OCI-LY7 (cell line): ENCODE measurements at regions not wholly inside any gene's neighbourhood (a gene's known extent, or its start where the extent isn't known, plus 50 kb on each side); places are given as distances from the start of the nearest gene placed in this dataset.

Experiments used
- BruUV-seq: library from RNA; stranded (reverse); fragments of 400-500 nt; replicated peaks from 2 replicates; lab custom pipeline; 2021; lab: Mats Ljungman, UMichigan
- CTCF ChIA-PET: fragments of 300-600 bp; sonication (Branson Sonifier 250); formaldehyde crosslinking; loops from one replicate; lab custom pipeline; 2022; ENCODE audit warnings: antibody characterized with exemption; ENCODE audit not compliant: unreplicated experiment; lab: Charles Lee
- POLR2A ChIA-PET: fragments of 300-600 bp; sonication (Branson Sonifier 250); formaldehyde crosslinking; loops from one replicate; lab custom pipeline; 2022; ENCODE audit warnings: antibody characterized with exemption; lab: Charles Lee
- DNase-seq: peaks from one replicate; pipeline ENCODE4 v3.0.0-alpha.2; 2015; ENCODE audit warnings: low spot score
- H2AFZ ChIP-seq: fragments of 200-600 bp; sonication (generic), shearing (Covaris generic); 2 replicates; pipeline ENCODE4 v1.6.1; 2014; ENCODE audit warnings: mild to moderate bottlenecking, antibody characterized with exemption, low read length, moderate library complexity
- H3K27ac ChIP-seq: fragments of 200-600 bp; sonication (generic); 2 replicates; pipeline ENCODE4 v1.5.1; 2014; ENCODE audit warnings: mixed run types, low read depth, mild to moderate bottlenecking, moderate library complexity, low read length, inconsistent platforms; ENCODE audit not compliant: poor library complexity, severe bottlenecking
- H3K36me3 ChIP-seq: fragments of 200-600 bp; sonication (generic); 2 replicates; pipeline ENCODE4 v1.6.1; 2014; ENCODE audit warnings: mild to moderate bottlenecking, antibody characterized with exemption, low read length, moderate library complexity, mixed read lengths; ENCODE audit not compliant: insufficient read depth
- H3K4me1 ChIP-seq: fragments of 200-600 bp; sonication (generic); 2 replicates; pipeline ENCODE4 v1.5.1; 2014; ENCODE audit warnings: mild to moderate bottlenecking, low read length; ENCODE audit not compliant: insufficient read depth, poor library complexity, severe bottlenecking
- H3K4me2 ChIP-seq: fragments of 200-600 bp; sonication (generic); 2 replicates; pipeline ENCODE4 v1.6.1; 2014; ENCODE audit warnings: mild to moderate bottlenecking, low read length
- H3K4me3 ChIP-seq: fragments of 200-600 bp; sonication (generic); 2 replicates; pipeline ENCODE4 v1.5.1; 2014; ENCODE audit warnings: mild to moderate bottlenecking, low read depth, low read length; ENCODE audit not compliant: poor library complexity, severe bottlenecking
- H3K79me2 ChIP-seq: fragments of 200-600 bp; sonication (generic); 2 replicates; pipeline ENCODE4 v1.6.1; 2016; ENCODE audit warnings: low read depth, mild to moderate bottlenecking, low read length, moderate library complexity, mixed read lengths; ENCODE audit not compliant: insufficient read depth
- H3K9me2 ChIP-seq: fragments of 200-600 bp; sonication (generic); 2 replicates; pipeline ENCODE4 v1.6.1; 2016; ENCODE audit warnings: mild to moderate bottlenecking, low read length, mixed read lengths; ENCODE audit not compliant: insufficient read depth
- H3K9me3 ChIP-seq: fragments of 200-600 bp; sonication (generic); 2 replicates; pipeline ENCODE4 v1.6.1; 2014; ENCODE audit warnings: mild to moderate bottlenecking, mixed run types, low read length, mixed read lengths
- H4K20me1 ChIP-seq: fragments of 200-600 bp; sonication (generic); 2 replicates; pipeline ENCODE4 v1.6.1; 2014; ENCODE audit warnings: mild to moderate bottlenecking, antibody characterized with exemption, low read length, moderate library complexity, mixed read lengths; ENCODE audit not compliant: insufficient read depth
- EZH2phosphoT487 ChIP-seq: fragments of 200-600 bp; sonication (generic); IDR thresholded peaks from 2 replicates; pipeline ENCODE4 v1.6.1; 2018; ENCODE audit warnings: low read depth, borderline replicate concordance, mild to moderate bottlenecking, mixed run types, antibody characterized with exemption, low read length, moderate library complexity, mixed read lengths
- intact Hi-C: fragments of 100-400 bp; cut with micrococcal nuclease; formaldehyde crosslinking; loops from one replicate; pipeline ENCODE4 v1.10.0; 2022; ENCODE audit not compliant: unreplicated experiment
- TF ChIP-seq, protein P1 (sequence below): fragments of 200-600 bp; sonication (generic); conservative IDR thresholded peaks from 2 replicates; pipeline ENCODE4 v1.5.1; 2014; ENCODE audit warnings: mild to moderate bottlenecking, antibody characterized with exemption, low read length, moderate library complexity, mixed read lengths

DNA sequence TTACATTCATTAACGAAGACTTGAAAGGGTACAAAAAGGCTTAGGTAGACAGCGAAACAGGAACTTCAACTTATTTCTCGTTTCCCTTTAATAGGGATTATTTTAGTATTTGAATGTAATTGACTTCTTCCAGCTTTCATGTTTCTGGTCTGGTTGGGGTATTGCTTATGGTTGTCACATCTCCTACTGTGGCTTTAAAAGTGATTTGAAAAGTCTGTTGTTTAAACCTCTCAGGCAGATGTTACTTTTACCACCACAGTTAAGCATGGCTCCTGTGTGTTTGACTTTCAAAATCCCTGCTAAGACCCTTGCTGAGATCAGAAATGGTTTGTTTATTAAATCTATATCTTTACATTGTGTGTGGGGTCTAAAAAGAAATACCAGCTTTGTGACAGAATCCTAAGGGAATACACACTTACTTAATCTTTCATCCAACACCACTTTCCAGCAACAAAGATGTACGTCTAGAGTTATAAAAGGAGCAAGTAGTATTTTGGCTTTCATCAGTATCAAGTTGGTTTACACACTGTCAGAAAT lies 661.2 kb downstream of the FAT4 start:
- Histone ChIP-seq H3K9me3 (no peaks in the 10 kb centered on the region), H3K9me2 (no peaks in the 10 kb centered on the region), H3K4me3 (no peak overlapping the region), H3K27ac (no peak overlapping the region), H4K20me1 (no peaks in the 10 kb centered on the region), H3K79me2 (no peaks in the 10 kb centered on the region), H3K36me3 (no peaks in the 10 kb centered on the region), H3K4me2 (no peak overlapping the region), H2AFZ (no peak overlapping the region), H3K4me1 (no peaks in the 10 kb centered on the region)
- ChIA-PET CTCF (no interaction called here), POLR2A (no interaction called here)
- TF ChIP-seq, protein P1, sequence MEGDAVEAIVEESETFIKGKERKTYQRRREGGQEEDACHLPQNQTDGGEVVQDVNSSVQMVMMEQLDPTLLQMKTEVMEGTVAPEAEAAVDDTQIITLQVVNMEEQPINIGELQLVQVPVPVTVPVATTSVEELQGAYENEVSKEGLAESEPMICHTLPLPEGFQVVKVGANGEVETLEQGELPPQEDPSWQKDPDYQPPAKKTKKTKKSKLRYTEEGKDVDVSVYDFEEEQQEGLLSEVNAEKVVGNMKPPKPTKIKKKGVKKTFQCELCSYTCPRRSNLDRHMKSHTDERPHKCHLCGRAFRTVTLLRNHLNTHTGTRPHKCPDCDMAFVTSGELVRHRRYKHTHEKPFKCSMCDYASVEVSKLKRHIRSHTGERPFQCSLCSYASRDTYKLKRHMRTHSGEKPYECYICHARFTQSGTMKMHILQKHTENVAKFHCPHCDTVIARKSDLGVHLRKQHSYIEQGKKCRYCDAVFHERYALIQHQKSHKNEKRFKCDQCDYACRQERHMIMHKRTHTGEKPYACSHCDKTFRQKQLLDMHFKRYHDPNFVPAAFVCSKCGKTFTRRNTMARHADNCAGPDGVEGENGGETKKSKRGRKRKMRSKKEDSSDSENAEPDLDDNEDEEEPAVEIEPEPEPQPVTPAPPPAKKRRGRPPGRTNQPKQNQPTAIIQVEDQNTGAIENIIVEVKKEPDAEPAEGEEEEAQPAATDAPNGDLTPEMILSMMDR, result no peak
- no peak for TF ChIP-seq EZH2phosphoT487
- intact Hi-C loops, result no loop called here
- BruUV-seq, result no TSS peak
- DNase-seq, result no peak

DNA sequence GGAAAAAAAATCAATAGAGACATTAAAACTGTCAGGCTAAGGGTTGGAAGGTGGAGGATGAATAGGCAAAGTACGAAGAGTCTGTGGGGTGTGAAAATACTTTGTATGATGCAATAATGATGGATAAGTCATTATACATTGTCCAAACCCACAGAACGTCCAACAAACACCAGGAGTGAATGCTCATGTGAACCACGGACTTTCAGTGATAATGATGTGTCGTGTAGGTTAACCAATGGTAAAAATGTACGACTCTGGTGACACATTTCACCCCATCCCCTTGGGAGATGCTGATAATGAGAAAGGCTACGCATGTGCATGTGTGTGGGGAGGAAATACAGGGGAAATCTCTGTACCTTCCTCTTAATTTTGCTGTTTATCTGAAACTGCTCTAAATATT lies 665.2 kb downstream of the FAT4 start:
- Histone ChIP-seq H3K9me2 (no peaks in the 10 kb centered on the region), H3K4me2 (no peak overlapping the region), H3K9me3 (no peaks in the 10 kb centered on the region), H2AFZ (no peak overlapping the region), H3K4me3 (no peak overlapping the region), H3K79me2 (no peaks in the 10 kb centered on the region), H4K20me1 (no peaks in the 10 kb centered on the region), H3K4me1 (no peaks in the 10 kb centered on the region), H3K36me3 (no peaks in the 10 kb centered on the region), H3K27ac (no peak overlapping the region)
- DNase-seq, result no peak
- ChIA-PET POLR2A (no interaction called here), CTCF (no interaction called here)
- BruUV-seq, result no TSS peak
- intact Hi-C loops, result no loop called here
- TF ChIP-seq EZH2phosphoT487, result no peak
- TF ChIP-seq, protein P1, result no peak

DNA sequence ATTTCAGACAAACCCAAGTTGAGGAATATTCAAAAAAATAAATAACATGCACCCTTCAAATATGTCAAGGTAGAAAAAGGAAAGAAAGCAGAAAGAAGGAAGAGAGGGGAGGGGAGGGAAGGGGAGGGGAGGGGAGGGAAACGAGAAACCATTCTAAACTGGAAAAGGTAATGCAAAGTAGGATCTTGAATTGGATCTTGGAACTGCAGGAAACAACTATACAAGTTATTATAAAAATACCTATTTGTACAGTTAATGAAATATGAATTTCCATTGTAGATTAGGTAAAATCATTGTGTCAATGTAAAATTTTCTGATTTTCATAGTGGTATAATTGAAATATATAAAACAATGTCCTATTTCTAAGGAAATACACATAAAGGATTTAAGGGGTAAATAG lies 668.4 kb downstream of the FAT4 start:
- no peak for DNase-seq
- H3K27ac ChIP-seq, result no peak overlapping the region
- ChIA-PET CTCF (no interaction called here), POLR2A (no interaction called here)
- TF ChIP-seq, protein P1, result no peak
- no peak for TF ChIP-seq EZH2phosphoT487
- no peak overlapping the region for H2AFZ ChIP-seq
- no peaks in the 10 kb centered on the region for H3K79me2 ChIP-seq
- no peaks in the 10 kb centered on the region for H3K9me3 ChIP-seq
- no peak overlapping the region for H3K4me3 ChIP-seq
- no TSS peak for BruUV-seq
- H4K20me1 ChIP-seq, result no peaks in the 10 kb centered on the region
- no peaks in the 10 kb centered on the region for H3K4me1 ChIP-seq
- H3K4me2 ChIP-seq, result no peak overlapping the region
- H3K36me3 ChIP-seq, result no peaks in the 10 kb centered on the region
- H3K9me2 ChIP-seq, result no peaks in the 10 kb centered on the region
- intact Hi-C loops, result no loop called here
